CD8-positive, alpha-beta memory T cell (primary cell): ENCODE measurements at regions not wholly inside any gene's neighbourhood (a gene's known extent, or its start where the extent isn't known, plus 50 kb on each side); places are given as distances from the start of the nearest gene placed in this dataset.
"Not testable (repeated sequence)": the region's sequence is repeated elsewhere in the genome, so short reads cannot be mapped to it uniquely, and the experiment has no call there.

Experiments
- CTCF ChIA-PET: fragments of 350-600 bp; sonication (Branson Sonifier 250); formaldehyde crosslinking; loops from one replicate; lab custom pipeline; 2021; ENCODE audit warnings: antibody characterized with exemption; lab: Charles Lee
- POLR2A ChIA-PET: fragments of 350-600 bp; sonication (Branson Sonifier 250); formaldehyde crosslinking; loops from one replicate; lab custom pipeline; 2021; ENCODE audit warnings: antibody characterized with exemption; lab: Charles Lee
- DNase-seq, 5 donors: peaks; one replicate each; pipeline versions ENCODE4 v3.0.0 to v3.0.0-alpha.2; 2020 to 2022; ENCODE audit warnings: mixed read lengths in 1 of 5
- H3K27ac ChIP-seq: one replicate; pipeline ENCODE4 v1.7.0; 2013; ENCODE audit warnings: low read depth, mild to moderate bottlenecking, low read length, moderate library complexity
- H3K27me3 ChIP-seq: 2 replicates; pipeline ENCODE4 v1.7.0; 2013; ENCODE audit warnings: low read length, mild to moderate bottlenecking; ENCODE audit not compliant: insufficient read depth, poor library complexity, severe bottlenecking
- H3K36me3 ChIP-seq: 2 replicates; pipeline ENCODE4 v1.7.0; 2013; ENCODE audit warnings: mild to moderate bottlenecking, low read length, moderate library complexity; ENCODE audit not compliant: insufficient read depth
- H3K4me1 ChIP-seq: 2 replicates; pipeline ENCODE4 v1.7.0; 2013; ENCODE audit warnings: mild to moderate bottlenecking, low read length, moderate library complexity; ENCODE audit not compliant: insufficient read depth
- H3K4me3 ChIP-seq: 2 replicates; pipeline ENCODE4 v1.7.0; 2013; ENCODE audit warnings: mild to moderate bottlenecking, low read length
- H3K9me3 ChIP-seq: 2 replicates; pipeline ENCODE4 v1.7.0; 2013; ENCODE audit warnings: mild to moderate bottlenecking, low read length
- H3K27ac Mint-ChIP-seq, 8 donors: one replicate each; pipeline ENCODE4 v1.8.0; 2020 to 2021; ENCODE audit warnings: mixed read lengths in 8 of 8, mild to moderate bottlenecking in 6 of 8, inconsistent platforms in 3 of 8, moderate library complexity in 3 of 8
- H3K27me3 Mint-ChIP-seq, 2 donors: one replicate each; pipeline ENCODE4 v1.8.0; 2020 to 2021; ENCODE audit warnings: mixed read lengths in 2 of 2, mild to moderate bottlenecking in 1 of 2, moderate library complexity in 1 of 2
- H3K36me3 Mint-ChIP-seq, 3 donors: one replicate each; pipeline ENCODE4 v1.8.0; 2020 to 2021; ENCODE audit warnings: mixed read lengths in 3 of 3, inconsistent platforms in 1 of 3, mild to moderate bottlenecking in 1 of 3
- H3K4me1 Mint-ChIP-seq, 3 donors: one replicate each; pipeline ENCODE4 v1.8.0; 2020 to 2021; ENCODE audit warnings: mixed read lengths in 3 of 3, inconsistent platforms in 1 of 3, mild to moderate bottlenecking in 1 of 3
- H3K4me3 Mint-ChIP-seq, 7 donors: one replicate each; pipeline ENCODE4 v1.8.0; 2020 to 2021; ENCODE audit warnings: mixed read lengths in 7 of 7, mild to moderate bottlenecking in 6 of 7, moderate library complexity in 4 of 7, inconsistent platforms in 2 of 7
- H3K9me3 Mint-ChIP-seq, 5 donors: one replicate each; pipeline ENCODE4 v1.8.0; 2020 to 2022; ENCODE audit warnings: mixed read lengths in 5 of 5, mild to moderate bottlenecking in 3 of 5, moderate library complexity in 2 of 5, inconsistent platforms in 1 of 5

DNA sequence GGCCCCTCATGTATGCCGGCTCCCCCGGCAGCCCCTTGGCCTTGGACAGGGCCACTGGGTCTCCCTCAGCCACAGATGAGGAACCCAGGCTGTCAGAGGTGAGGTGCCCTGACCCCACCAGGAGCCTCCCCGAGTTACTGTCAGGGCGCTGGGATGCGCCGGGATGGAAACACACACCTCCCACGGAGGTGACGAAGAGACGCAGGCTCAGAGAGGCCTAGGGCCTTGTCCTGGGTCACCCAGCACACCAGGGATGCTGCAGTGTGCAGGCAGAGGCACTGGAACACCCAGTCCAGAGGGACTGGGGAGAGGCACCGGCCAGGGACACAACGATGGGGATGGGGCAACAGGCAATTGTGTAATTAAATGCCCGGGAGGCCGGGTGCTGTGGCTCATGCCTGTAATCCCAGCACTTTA lies 81.2 kb upstream of the PRR5 start:
- H3K27ac ChIP-seq, result peak overlapping the region; percentile 64
- peak overlapping the region in 1 of 7 donors; percentile 3 for H3K4me3 Mint-ChIP-seq

DNA sequence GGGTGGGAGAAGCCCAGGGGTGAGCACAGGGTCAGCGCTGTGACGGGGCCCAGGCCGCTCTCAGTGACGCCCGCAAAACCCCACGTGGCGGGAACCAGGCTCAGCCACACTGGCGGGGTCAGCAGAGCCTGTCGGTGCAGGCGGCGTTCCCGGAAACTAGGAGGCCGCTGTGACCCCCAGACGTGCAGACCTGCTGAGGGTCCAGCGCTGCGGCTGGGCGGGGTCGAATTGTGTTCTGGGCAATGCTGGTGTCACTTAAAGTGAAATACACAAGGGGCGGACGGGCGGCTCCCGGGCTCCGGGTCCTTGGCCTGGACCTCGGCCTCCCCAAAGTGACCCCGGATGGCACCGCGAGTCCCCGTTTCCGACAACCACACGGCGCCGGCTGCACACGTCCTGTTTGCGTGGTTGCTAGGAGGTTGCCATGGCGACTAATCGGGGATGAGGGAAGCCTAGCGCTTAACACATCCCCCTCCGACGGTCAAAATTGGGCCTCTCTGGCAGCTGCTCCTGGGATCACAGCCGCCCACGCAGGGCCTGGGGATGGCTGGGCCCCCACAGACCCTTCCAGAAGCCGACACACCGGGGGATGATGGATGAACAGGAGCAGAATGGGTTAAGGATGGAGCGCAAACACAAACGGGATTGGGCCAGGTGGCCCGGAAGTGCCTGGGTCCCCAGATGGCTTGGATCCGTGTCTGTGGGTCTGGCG lies 81.7 kb upstream of the PRR5 start:
- Histone ChIP-seq H3K4me1 (peaks cover 26% of the 10 kb centered on the region), H3K36me3 (no peaks in the 10 kb centered on the region), H3K27ac (peak overlapping the region; percentile 64), H3K4me3 (peak overlapping the region; percentile 41), H3K9me3 (no peaks in the 10 kb centered on the region), H3K27me3 (no peaks in the 10 kb centered on the region)
- H3K9me3 Mint-ChIP-seq, result peaks cover 0 to 3% (median under 1%) of the 10 kb centered on the region in 5 donors
- peaks cover 0 to 2% of the 10 kb centered on the region in 2 donors for H3K27me3 Mint-ChIP-seq
- peaks cover 7 to 13% (median 8%) of the 10 kb centered on the region in 3 donors for H3K4me1 Mint-ChIP-seq
- H3K4me3 Mint-ChIP-seq, result peak overlapping the region in 2 of 7 donors; percentile 3 to 80
- POLR2A ChIA-PET, result interaction anchor here (0.5 kb wide), 1 partner anchor 47 kb away, joined by 3 read pairs; no protein-coding TSS in a partner anchor
- no peak overlapping the region for H3K27ac Mint-ChIP-seq
- peaks cover 0 to 2% (median 0%) of the 10 kb centered on the region in 3 donors for H3K36me3 Mint-ChIP-seq
- DNase-seq, result peak; percentile 78 to 94 (median 88)
- CTCF ChIA-PET, result interaction anchor here (8.3 kb wide), 1 partner anchor 626 kb away, joined by 105 read pairs; no protein-coding TSS in a partner anchor

More for the DNA sequence above, 81.2 kb upstream of the PRR5 start:
- CTCF ChIA-PET, result interaction anchor here (8.3 kb wide), 1 partner anchor 627 kb away, joined by 105 read pairs; no protein-coding TSS in a partner anchor
- Mint-ChIP-seq H3K4me1 (peaks cover 7 to 13% (median 8%) of the 10 kb centered on the region in 3 donors), H3K36me3 (no peaks in the 10 kb centered on the region), H3K27ac (no peak overlapping the region), H3K27me3 (peaks cover 0 to 2% of the 10 kb centered on the region in 2 donors), H3K9me3 (peaks cover 0 to 3% (median 0%) of the 10 kb centered on the region in 5 donors)
- no peaks in the 10 kb centered on the region for H3K36me3 ChIP-seq
- peaks cover 26% of the 10 kb centered on the region for H3K4me1 ChIP-seq
- no peak for DNase-seq
- POLR2A ChIA-PET, result no interaction called here
- H3K4me3 ChIP-seq, result peak overlapping the region; percentile 41
- no peaks in the 10 kb centered on the region for H3K27me3 ChIP-seq
- H3K9me3 ChIP-seq, result no peaks in the 10 kb centered on the region

DNA sequence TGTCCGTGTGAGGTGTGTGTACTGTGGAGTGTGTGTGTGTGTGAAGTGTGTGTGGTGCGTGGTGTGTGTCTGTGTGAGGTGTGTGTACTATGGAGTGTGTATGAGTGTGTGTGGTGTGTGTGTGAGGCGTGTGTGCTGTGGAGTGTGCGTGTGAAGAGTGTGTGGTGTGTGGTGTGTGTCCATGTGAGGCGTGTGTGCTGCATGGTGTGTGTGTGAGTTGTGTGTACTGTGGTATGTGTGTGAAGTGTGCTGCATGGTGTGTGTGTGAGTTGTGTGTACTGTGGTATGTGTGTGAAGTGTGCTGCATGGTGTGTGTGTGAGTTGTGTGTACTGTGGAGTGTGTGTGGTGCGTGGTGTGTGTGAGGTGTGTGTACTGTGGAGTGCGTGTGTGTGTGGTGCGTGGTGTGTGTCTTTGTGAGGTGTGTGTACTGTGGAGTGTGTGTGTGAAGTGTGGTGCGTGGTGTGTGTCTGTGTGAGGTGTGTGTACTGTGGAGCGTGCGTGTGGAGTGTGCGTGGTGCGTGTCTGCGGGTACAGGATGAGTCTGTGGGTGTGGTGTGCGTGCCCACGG lies 82.4 kb upstream of the PRR5 start:
- H3K27me3 Mint-ChIP-seq, H3K36me3 Mint-ChIP-seq, H3K9me3 ChIP-seq, H3K36me3 ChIP-seq, H3K27me3 ChIP-seq, H3K4me3 Mint-ChIP-seq, POLR2A ChIA-PET, H3K9me3 Mint-ChIP-seq, H3K27ac Mint-ChIP-seq, DNase-seq, CTCF ChIA-PET: not testable (repeated sequence)
- Histone ChIP-seq H3K4me1 (peaks cover 26% of the 10 kb centered on the region), H3K4me3 (peak overlapping the region; percentile 41), H3K27ac (peak overlapping the region; percentile 64)
- peaks cover 7 to 13% (median 8%) of the 10 kb centered on the region in 3 donors for H3K4me1 Mint-ChIP-seq

DNA sequence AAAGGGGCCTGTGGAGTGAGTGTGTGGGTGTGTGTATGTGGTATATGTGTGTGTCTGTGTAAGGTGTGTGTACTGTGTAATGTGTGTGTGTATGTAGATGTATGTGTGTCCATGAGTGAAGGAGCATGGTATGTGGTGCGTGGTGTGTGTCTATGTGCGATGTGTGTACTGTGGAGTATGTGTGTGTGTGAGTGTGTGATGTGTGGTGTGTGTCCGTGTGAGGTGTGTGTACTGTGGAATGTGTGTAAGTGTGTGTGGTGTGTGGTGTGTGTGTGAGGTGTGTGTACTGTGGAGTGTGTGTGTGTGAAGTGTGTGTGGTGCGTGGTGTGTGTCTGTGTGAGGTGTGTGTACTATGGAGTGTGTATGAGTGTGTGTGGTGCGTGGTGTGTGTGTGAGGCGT lies 83.1 kb upstream of the PRR5 start:
- H3K27ac ChIP-seq, H3K27me3 ChIP-seq, H3K36me3 Mint-ChIP-seq, H3K9me3 ChIP-seq, H3K27me3 Mint-ChIP-seq, POLR2A ChIA-PET, CTCF ChIA-PET, H3K4me3 Mint-ChIP-seq, H3K4me3 ChIP-seq, H3K36me3 ChIP-seq, DNase-seq, H3K27ac Mint-ChIP-seq: not testable (repeated sequence)
- Mint-ChIP-seq H3K9me3 (peaks cover 6 to 13% (median 9%) of the 10 kb centered on the region in 5 donors), H3K4me1 (peaks cover 7 to 13% (median 8%) of the 10 kb centered on the region in 3 donors)
- H3K4me1 ChIP-seq, result peaks cover 26% of the 10 kb centered on the region

DNA sequence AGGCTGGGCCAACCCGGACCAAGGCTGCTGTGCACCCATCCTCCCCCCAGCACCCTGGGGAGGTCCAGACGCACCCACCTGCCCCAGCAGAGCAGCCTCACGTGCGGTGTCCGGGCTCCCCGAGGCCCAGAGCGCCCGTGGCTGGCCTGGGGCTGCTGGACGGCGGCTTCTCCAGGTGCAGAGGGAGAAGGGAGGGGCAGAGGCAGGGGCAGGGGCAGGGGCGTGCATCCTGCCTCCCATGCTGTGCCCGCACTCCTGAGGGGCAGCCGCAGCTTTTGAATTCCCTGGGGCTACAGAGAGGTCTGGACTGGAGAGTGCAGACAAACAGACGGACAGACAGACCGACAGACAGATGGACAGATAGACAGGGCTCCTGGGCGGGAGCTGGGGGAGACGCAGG lies 83.6 kb upstream of the PRR5 start:
- H3K9me3 ChIP-seq, result no peaks in the 10 kb centered on the region
- peaks cover 26% of the 10 kb centered on the region for H3K4me1 ChIP-seq
- no peak overlapping the region for H3K27ac ChIP-seq
- CTCF ChIA-PET, result no interaction called here
- peaks cover 0 to 3% (median 0%) of the 10 kb centered on the region in 3 donors for H3K36me3 Mint-ChIP-seq
- peaks cover 7 to 11% (median 8%) of the 10 kb centered on the region in 3 donors for H3K4me1 Mint-ChIP-seq
- no peaks in the 10 kb centered on the region for H3K27me3 ChIP-seq
- POLR2A ChIA-PET, result no interaction called here
- H3K27me3 Mint-ChIP-seq, result peaks cover 0 to 1% of the 10 kb centered on the region in 2 donors
- peaks cover 8 to 14% (median 12%) of the 10 kb centered on the region in 5 donors for H3K9me3 Mint-ChIP-seq
- H3K27ac Mint-ChIP-seq, result no peak overlapping the region
- DNase-seq, result no peak
- H3K4me3 Mint-ChIP-seq, result no peak overlapping the region
- no peak overlapping the region for H3K4me3 ChIP-seq
- H3K36me3 ChIP-seq, result no peaks in the 10 kb centered on the region

DNA sequence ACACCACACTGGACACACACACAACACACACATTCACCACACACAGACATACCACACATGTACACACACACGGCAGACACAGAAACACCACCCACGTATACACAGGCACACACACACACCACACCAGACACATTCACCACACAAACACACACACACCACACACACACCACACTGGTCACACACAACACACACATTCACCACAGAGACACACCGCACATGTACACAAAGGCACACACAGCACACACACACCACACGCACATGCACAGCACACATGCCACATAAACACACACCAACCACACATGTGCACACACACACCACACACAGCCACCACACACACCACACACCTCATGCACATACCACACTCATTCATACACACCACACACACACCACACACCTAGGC lies 84.2 kb upstream of the PRR5 start:
- Histone ChIP-seq H3K9me3 (peaks cover 4% of the 10 kb centered on the region), H3K4me1 (peaks cover 26% of the 10 kb centered on the region), H3K27ac (no peak overlapping the region), H3K36me3 (no peaks in the 10 kb centered on the region), H3K4me3 (no peak overlapping the region), H3K27me3 (no peaks in the 10 kb centered on the region)
- ChIA-PET POLR2A (no interaction called here), CTCF (no interaction called here)
- Mint-ChIP-seq H3K4me1 (peaks cover 7 to 10% (median 8%) of the 10 kb centered on the region in 3 donors), H3K27ac (no peak overlapping the region), H3K36me3 (peaks cover 0 to 3% (median 0%) of the 10 kb centered on the region in 3 donors), H3K9me3 (peaks cover 10 to 20% (median 14%) of the 10 kb centered on the region in 5 donors), H3K4me3 (no peak overlapping the region), H3K27me3 (no peaks in the 10 kb centered on the region)
- DNase-seq, result no peak

DNA sequence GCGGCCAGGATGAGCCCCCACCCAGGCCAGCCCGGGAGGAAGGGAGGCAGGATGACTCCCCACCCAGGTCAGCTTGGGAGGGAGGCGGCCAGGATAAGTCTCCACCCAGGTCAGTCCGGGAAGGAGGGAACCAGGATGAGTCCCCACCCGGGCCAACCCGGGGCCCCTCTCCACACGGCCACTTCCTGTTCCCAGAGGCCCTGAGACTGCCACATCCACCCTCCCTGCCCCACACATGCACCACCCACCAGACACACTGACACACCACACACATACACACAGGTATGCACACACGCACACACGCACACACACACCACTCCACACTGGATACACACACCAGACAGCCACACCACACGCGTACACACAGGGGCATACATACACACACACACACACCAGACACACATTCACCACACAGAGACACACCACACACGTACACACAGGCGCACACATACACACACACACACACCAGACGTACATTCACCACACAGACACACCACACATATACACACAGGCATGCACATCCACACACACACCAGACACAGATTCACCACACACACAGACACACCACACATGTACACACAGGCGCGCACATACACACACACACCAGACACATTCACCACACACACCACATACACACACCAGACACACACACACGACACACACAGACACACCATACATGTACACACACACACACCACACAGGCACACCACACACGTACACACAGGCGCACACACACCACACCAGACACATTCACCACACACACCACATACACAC lies 84.9 kb upstream of the PRR5 start:
- H3K4me1 Mint-ChIP-seq, result peaks cover 4 to 8% (median 7%) of the 10 kb centered on the region in 3 donors
- H3K27me3 Mint-ChIP-seq, result no peaks in the 10 kb centered on the region
- no peak overlapping the region for H3K4me3 Mint-ChIP-seq
- peak in 1 of 5 donors; percentile 51 for DNase-seq
- Histone ChIP-seq H3K4me3 (no peak overlapping the region), H3K36me3 (no peaks in the 10 kb centered on the region), H3K27me3 (no peaks in the 10 kb centered on the region), H3K4me1 (peaks cover 26% of the 10 kb centered on the region), H3K9me3 (peaks cover 6% of the 10 kb centered on the region), H3K27ac (no peak overlapping the region)
- POLR2A ChIA-PET, result no interaction called here
- H3K27ac Mint-ChIP-seq, result no peak overlapping the region
- CTCF ChIA-PET, result no interaction called here
- peaks cover 0 to 3% (median 0%) of the 10 kb centered on the region in 3 donors for H3K36me3 Mint-ChIP-seq
- H3K9me3 Mint-ChIP-seq, result peaks cover 10 to 24% (median 20%) of the 10 kb centered on the region in 5 donors
